Central memory CD4-positive, alpha-beta T cell (primary cell): ENCODE measurements at regions not wholly inside any gene's neighbourhood (a gene's known extent, or its start where the extent isn't known, plus 50 kb on each side); places are given as distances from the start of the nearest gene placed in this dataset.
"Not testable (repeated sequence)": the region's sequence is repeated elsewhere in the genome, so short reads cannot be mapped to it uniquely, and the experiment has no call there.

Experiments used
- DNase-seq: peaks from one replicate; pipeline ENCODE4 v3.0.0; 2022

GRCh38 chr2:89231241-89231640 lies 539.8 kb downstream of the RPIA start:
- not testable (repeated sequence) for DNase-seq

GRCh38 chr2:89233931-89234330 lies 542.5 kb downstream of the RPIA start:
- not testable (repeated sequence) for DNase-seq

GRCh38 chr2:89234818-89235466 lies 543.5 kb downstream of the RPIA start:
- DNase-seq: not testable (repeated sequence)

GRCh38 chr2:89236832-89237450 lies 545.5 kb downstream of the RPIA start:
- not testable (repeated sequence) for DNase-seq

GRCh38 chr2:89237783-89238182 lies 546.3 kb downstream of the RPIA start:
- DNase-seq: not testable (repeated sequence)

GRCh38 chr2:89243114-89243700 lies 551.7 kb downstream of the RPIA start:
- not testable (repeated sequence) for DNase-seq

- DNase-seq: not testable (repeated sequence)
Observed at GRCh38 chr2:89244407-89244806, 552.9 kb downstream of the RPIA start.

- not testable (repeated sequence) for DNase-seq
Observed at GRCh38 chr2:89245478-89245877, 554.0 kb downstream of the RPIA start.

GRCh38 chr2:89246027-89246426 lies 554.6 kb downstream of the RPIA start:
- DNase-seq: not testable (repeated sequence)

GRCh38 chr2:89246620-89247019 lies 555.1 kb downstream of the RPIA start:
- not testable (repeated sequence) for DNase-seq

- DNase-seq: not testable (repeated sequence)
Observed at GRCh38 chr2:89255013-89255412, 563.5 kb downstream of the RPIA start.

GRCh38 chr2:89273443-89273842 lies 582.0 kb downstream of the RPIA start:
- DNase-seq: not testable (repeated sequence)

GRCh38 chr2:89280536-89280935 lies 589.1 kb downstream of the RPIA start:
- DNase-seq: not testable (repeated sequence)

- DNase-seq: not testable (repeated sequence)
Observed at GRCh38 chr2:89286448-89287080, 595.1 kb downstream of the RPIA start.

GRCh38 chr2:89287084-89287483 lies 595.6 kb downstream of the RPIA start:
- DNase-seq: not testable (repeated sequence)

GRCh38 chr2:89291717-89292298 lies 600.3 kb downstream of the RPIA start:
- not testable (repeated sequence) for DNase-seq

GRCh38 chr2:89293399-89293798 lies 601.9 kb downstream of the RPIA start:
- not testable (repeated sequence) for DNase-seq

- not testable (repeated sequence) for DNase-seq
Observed at GRCh38 chr2:89294335-89294734, 602.9 kb downstream of the RPIA start.

- DNase-seq: not testable (repeated sequence)
Observed at GRCh38 chr2:89296820-89297398, 605.4 kb downstream of the RPIA start.

- DNase-seq: not testable (repeated sequence)
Observed at GRCh38 chr2:89299196-89299595, 607.7 kb downstream of the RPIA start.

GRCh38 chr2:89305623-89306022 lies 614.1 kb downstream of the RPIA start:
- not testable (repeated sequence) for DNase-seq

- DNase-seq: not testable (repeated sequence)
Observed at GRCh38 chr2:89306869-89307637, 615.6 kb downstream of the RPIA start.
